C4-2B (cell line): ENCODE measurements at regions not wholly inside any gene's neighbourhood (a gene's known extent, or its start where the extent isn't known, plus 50 kb on each side); places are given as distances from the start of the nearest gene placed in this dataset.

Experiments
- H3K27ac ChIP-seq: fragments of 450-650 bp; 2 replicates; pipeline ENCODE4 v1.5.1; 2017
- CTCF ChIP-seq: fragments of 450-650 bp; conservative IDR thresholded peaks from 2 replicates; pipeline ENCODE4 v1.5.1; 2017; ENCODE audit warnings: mild to moderate bottlenecking
- ZFX ChIP-seq: fragments of 450-650 bp; IDR thresholded peaks from 2 replicates; pipeline ENCODE4 v1.6.1; 2017

DNA sequence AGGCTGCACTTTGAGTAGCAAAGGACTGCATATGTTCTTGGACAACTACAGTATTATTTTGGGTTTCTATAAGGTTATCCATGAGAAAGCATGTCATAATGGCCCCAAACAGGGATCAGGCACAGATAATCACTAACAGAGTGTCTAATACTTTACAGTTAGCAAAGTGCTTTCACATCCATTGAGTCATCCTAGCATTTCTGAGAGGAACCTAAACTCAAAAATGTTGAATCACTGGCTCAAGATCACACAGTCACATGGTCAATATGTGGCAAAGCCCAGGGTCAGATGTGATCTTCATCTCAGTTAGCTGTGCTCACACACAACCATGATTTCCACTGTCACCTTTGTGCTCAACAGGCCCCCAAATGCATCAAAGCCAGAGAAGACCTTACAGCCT is 156.1 kb upstream of the VRK2 start:
- no peak overlapping the region for H3K27ac ChIP-seq
- TF ChIP-seq CTCF (no peak), ZFX (no peak)

GRCh38 chr2:57891086-57891712 is 155.4 kb upstream of the VRK2 start:
- H3K27ac ChIP-seq: no peak overlapping the region
- TF ChIP-seq ZFX (no peak), CTCF (no peak)

DNA sequence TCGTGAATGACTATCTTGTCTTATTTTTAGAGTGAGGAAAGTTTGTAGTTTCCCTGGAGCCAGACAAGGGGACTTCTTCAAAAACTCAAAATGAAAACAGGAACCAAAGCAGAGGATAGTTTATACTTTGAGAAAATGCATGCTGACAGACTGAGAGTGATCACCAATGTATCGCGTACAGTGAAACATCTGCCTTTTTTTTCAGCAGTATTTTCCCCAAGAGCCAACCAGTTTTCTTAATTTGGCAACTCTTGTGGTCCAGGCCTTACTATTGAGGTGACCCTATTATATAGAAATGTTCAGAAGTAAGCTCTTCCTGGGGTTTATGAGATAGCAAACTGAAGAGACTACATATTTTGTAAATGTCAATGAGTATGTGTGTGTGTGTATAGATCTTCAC is 153.7 kb upstream of the VRK2 start:
- TF ChIP-seq CTCF (no peak), ZFX (no peak)
- H3K27ac ChIP-seq: no peak overlapping the region

DNA sequence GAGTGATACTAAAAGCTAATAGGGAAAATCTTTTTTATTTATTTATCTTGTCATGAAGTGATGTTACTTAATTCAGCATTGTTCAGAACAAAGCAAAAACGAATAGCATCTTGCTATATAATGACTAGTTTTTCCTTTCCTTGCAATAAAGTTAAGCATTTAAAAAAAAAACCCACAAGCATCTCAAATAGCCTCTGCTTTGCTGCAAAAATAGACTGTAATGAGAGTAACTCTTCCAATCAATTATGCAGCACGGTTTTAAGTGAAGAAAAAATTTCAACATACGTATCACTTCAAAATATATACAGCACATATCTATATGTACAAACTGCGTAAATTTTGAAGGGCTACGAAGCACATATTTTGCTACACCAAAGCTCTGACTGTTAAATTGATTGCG is 153.3 kb upstream of the VRK2 start:
- TF ChIP-seq ZFX (no peak), CTCF (no peak)
- H3K27ac ChIP-seq: no peak overlapping the region

GRCh38 chr2:57893786-57894185 is 152.8 kb upstream of the VRK2 start:
- H3K27ac ChIP-seq: no peak overlapping the region
- TF ChIP-seq CTCF (no peak), ZFX (no peak)

DNA sequence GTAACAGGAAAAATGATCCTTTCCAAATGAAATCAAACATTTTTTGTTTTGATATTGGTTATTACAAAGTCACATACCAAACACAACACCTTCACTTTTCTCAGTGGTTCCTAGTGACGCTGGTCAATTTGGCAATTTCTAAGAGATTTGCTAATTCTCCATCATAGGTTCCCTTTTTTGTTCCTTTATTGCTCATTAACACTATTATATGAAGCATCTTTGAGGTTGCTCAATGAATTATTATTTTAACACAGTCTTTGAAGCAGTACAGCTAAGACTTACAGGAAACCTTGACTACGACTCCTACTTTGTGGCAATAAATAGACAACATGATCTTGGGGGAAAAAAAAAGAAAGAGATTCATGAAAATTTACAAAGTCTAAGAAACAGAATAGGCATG is 152.2 kb upstream of the VRK2 start:
- H3K27ac ChIP-seq: no peak overlapping the region
- TF ChIP-seq ZFX: no peak
- TF ChIP-seq CTCF: no peak

DNA sequence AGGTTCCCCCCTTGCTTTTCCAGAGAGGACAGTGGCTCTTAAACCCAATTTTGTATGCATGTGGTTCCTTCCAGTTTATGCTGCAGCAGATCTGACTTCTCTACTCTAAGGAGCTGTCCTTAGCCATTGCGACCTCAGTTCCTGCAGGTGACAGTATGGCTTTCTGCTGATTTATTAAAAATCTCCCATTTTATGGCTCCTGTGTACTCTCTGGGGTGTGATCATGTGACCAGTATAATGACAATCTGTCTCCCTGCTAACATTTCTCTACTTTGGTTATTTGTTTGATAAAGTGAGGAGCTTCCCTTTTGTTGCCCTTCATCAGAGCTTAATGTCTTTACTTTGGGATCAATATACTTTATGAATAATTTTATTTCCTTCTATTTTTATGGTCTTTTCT is 148.7 kb upstream of the VRK2 start:
- H3K27ac ChIP-seq: no peak overlapping the region
- no peak for TF ChIP-seq CTCF
